ENCODE measurements at regions not wholly inside any gene's neighbourhood (a gene's known extent, or its start where the extent isn't known, plus 50 kb on each side); places are given as distances from the start of the nearest gene placed in this dataset.

GRCh38 chr2:181837563-181837962, 54.0 kb upstream of the ITPRID2 start:
- TF ChIP-seq GATA2 (IDR thresholded peaks at IDR 0.05; ENCODE audit: low read depth, low read length) (no peak), GATA3 (IDR thresholded peaks at IDR 0.05; ENCODE audit: low read depth, low read length) (no peak)
